ENCODE measurements at regions not wholly inside any gene's neighbourhood (a gene's known extent, or its start where the extent isn't known, plus 50 kb on each side); places are given as distances from the start of the nearest gene placed in this dataset.
"Not testable (repeated sequence)": the region's sequence is repeated elsewhere in the genome, so short reads cannot be mapped to it uniquely, and the experiment has no call there.

- DNase-seq = peak; percentile 51
Measured at GRCh38 chr10:33897291-33897752, 562.9 kb upstream of the NRP1 start.

- DNase-seq = peak; percentile 42
Measured at GRCh38 chr10:33893506-33893905, 559.0 kb upstream of the NRP1 start.

- DNase-seq = no peak
Measured at GRCh38 chr10:33889371-33889770, 554.9 kb upstream of the NRP1 start.

- no peak for DNase-seq
Measured at GRCh38 chr10:33887188-33887587, 552.7 kb upstream of the NRP1 start.

- DNase-seq = no peak
Measured at GRCh38 chr10:33886299-33886698, 551.8 kb upstream of the NRP1 start.

- no peak for DNase-seq
Measured at GRCh38 chr10:33884604-33885003, 550.1 kb upstream of the NRP1 start.

GRCh38 chr10:33883881-33884280 lies 549.4 kb upstream of the NRP1 start:
- DNase-seq = no peak

GRCh38 chr10:33882996-33883395 lies 548.5 kb upstream of the NRP1 start:
- no peak for DNase-seq

- DNase-seq = no peak
Measured at GRCh38 chr10:33880291-33880690, 545.8 kb upstream of the NRP1 start.

GRCh38 chr10:33878238-33878786 lies 543.8 kb upstream of the NRP1 start:
- DNase-seq = no peak

- no peak for DNase-seq
Measured at GRCh38 chr10:33876584-33877400, 542.3 kb upstream of the NRP1 start.

GRCh38 chr10:33875924-33876583 lies 541.6 kb upstream of the NRP1 start:
- DNase-seq = no peak

GRCh38 chr10:33871061-33871956 lies 536.8 kb upstream of the NRP1 start:
- DNase-seq = no peak

- no peak for DNase-seq
Measured at GRCh38 chr10:33869481-33869880, 535.0 kb upstream of the NRP1 start.

- no peak for DNase-seq
Measured at GRCh38 chr10:33869028-33869427, 534.6 kb upstream of the NRP1 start.

GRCh38 chr10:33867199-33867789 lies 532.8 kb upstream of the NRP1 start:
- DNase-seq = not testable (repeated sequence)

- DNase-seq = no peak
Measured at GRCh38 chr10:33863352-33863751, 528.9 kb upstream of the NRP1 start.

GRCh38 chr10:33862536-33863105 lies 528.2 kb upstream of the NRP1 start:
- DNase-seq = no peak

GRCh38 chr10:33861833-33862232 lies 527.4 kb upstream of the NRP1 start:
- no peak for DNase-seq

GRCh38 chr10:33861016-33861704 lies 526.7 kb upstream of the NRP1 start:
- DNase-seq = no peak

- no peak for DNase-seq
Measured at GRCh38 chr10:33860552-33860951, 526.1 kb upstream of the NRP1 start.

All from fibroblast of skin of back (primary cell).